ENCODE measurements at regions not wholly inside any gene's neighbourhood (a gene's known extent, or its start where the extent isn't known, plus 50 kb on each side); places are given as distances from the start of the nearest gene placed in this dataset.

DNA sequence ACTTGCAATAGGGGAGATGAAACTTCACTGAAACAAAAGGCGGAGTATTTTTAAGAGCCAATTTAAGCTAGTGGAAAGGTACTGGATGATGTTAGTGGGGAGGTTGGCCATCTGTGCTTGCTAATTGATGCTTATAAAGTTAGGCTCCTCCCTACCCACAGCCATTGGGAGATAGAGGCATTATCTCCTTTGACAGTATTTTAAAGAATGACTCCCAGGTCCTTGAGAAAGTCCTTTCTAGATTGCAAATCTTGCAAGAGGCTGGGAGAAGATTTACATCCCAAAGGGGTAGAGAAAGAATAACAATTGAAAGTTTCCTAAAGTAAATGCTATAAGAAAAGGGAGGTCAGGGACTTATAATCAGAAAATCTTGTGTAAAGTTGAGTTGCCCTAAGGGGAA, 282.6 kb downstream of the BRINP1 start:
- TF ChIP-seq KDM1A (IDR thresholded peaks at IDR 0.05; ENCODE audit: low read depth) (no peak), POLR2A (IDR thresholded peaks at IDR 0.05; ENCODE audit: low read length) (no peak), EP300 (IDR thresholded peaks at IDR 0.05) (no peak), RCOR1 (IDR thresholded peaks at IDR 0.05; ENCODE audit: low read depth, low read length) (no peak), ZNF302 (CRISPR knock-in tag; IDR thresholded peaks at IDR 0.05) (no peak), MAFK (IDR thresholded peaks at IDR 0.05; ENCODE audit: partially characterized antibody) (no peak), MYC (IDR thresholded peaks at IDR 0.05; ENCODE audit: borderline replicate concordance, low read length) (no peak)
- TF ChIP-seq, protein P1, sequence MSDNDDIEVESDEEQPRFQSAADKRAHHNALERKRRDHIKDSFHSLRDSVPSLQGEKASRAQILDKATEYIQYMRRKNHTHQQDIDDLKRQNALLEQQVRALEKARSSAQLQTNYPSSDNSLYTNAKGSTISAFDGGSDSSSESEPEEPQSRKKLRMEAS (IDR thresholded peaks at IDR 0.05): no peak
- TF ChIP-seq, protein P2, sequence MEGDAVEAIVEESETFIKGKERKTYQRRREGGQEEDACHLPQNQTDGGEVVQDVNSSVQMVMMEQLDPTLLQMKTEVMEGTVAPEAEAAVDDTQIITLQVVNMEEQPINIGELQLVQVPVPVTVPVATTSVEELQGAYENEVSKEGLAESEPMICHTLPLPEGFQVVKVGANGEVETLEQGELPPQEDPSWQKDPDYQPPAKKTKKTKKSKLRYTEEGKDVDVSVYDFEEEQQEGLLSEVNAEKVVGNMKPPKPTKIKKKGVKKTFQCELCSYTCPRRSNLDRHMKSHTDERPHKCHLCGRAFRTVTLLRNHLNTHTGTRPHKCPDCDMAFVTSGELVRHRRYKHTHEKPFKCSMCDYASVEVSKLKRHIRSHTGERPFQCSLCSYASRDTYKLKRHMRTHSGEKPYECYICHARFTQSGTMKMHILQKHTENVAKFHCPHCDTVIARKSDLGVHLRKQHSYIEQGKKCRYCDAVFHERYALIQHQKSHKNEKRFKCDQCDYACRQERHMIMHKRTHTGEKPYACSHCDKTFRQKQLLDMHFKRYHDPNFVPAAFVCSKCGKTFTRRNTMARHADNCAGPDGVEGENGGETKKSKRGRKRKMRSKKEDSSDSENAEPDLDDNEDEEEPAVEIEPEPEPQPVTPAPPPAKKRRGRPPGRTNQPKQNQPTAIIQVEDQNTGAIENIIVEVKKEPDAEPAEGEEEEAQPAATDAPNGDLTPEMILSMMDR (IDR thresholded peaks at IDR 0.05): no peak
- TF ChIP-seq, protein P3, sequence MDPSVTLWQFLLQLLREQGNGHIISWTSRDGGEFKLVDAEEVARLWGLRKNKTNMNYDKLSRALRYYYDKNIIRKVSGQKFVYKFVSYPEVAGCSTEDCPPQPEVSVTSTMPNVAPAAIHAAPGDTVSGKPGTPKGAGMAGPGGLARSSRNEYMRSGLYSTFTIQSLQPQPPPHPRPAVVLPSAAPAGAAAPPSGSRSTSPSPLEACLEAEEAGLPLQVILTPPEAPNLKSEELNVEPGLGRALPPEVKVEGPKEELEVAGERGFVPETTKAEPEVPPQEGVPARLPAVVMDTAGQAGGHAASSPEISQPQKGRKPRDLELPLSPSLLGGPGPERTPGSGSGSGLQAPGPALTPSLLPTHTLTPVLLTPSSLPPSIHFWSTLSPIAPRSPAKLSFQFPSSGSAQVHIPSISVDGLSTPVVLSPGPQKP (IDR thresholded peaks at IDR 0.05; ENCODE audit: low read depth, low read length): no peak

Data from A549 (cell line).